ENCODE measurements at regions not wholly inside any gene's neighbourhood (a gene's known extent, or its start where the extent isn't known, plus 50 kb on each side); places are given as distances from the start of the nearest gene placed in this dataset.
A peak's percentile ranks its signal among the peaks of the same experiment; 100 is the strongest.
"Not testable (repeated sequence)": the region's sequence is repeated elsewhere in the genome, so short reads cannot be mapped to it uniquely, and the experiment has no call there.

GRCh38 chr9:134571326-134571931 lies 70.2 kb upstream of the COL5A1 start:
- DNase-seq (ENCODE audit: insufficient read length, low spot score) (no peak), FAIRE-seq (no peak)
- no peak for TF ChIP-seq POLR2A (IDR thresholded peaks at IDR 0.05; ENCODE audit: low read depth, low read length)

DNA sequence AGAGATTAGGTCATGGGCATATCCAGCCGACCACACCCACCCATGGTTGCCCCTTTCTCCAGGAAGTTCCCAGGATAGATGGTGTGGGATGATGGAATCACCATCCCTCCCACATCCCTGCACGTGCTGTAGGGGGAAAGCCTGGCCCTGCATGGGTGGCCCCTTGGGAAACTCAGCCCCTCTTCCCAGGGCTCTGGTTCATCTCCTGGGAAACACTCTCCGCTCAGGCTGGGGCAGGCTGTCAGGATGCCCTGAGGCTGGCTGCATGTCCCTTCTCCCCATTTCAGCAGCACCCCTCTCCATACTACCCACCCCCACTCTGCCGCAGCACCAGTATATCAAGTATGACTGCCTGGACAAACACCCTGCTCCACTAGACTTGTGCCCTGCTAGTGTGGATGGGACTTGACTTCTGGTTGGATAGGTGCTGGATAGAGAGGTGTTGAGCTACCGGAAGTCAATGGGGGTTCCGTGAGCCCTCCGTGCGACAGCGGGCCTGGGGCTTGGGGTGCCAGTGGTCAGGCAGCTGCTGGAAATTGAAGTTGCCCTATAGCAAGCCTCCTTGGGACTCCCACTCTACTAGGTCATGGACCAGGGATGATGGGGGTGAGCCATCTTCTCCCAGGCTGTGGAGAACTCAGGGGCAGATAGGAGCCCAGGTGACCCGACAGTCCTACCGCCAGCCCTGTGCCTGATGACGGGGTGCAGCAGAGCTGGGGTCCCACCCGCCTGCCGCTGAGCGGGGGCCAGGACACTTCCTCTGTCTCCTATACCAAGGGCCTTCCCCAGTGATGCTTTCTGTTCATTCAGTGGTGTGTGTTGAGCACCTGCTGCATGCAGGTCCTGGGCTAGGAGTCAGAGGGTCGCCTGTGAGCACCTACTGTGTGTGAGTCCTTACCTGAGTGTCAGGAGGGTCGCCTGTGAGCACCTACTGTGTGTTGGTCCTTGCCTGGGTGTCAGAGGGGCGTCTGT lies 69.4 kb upstream of the COL5A1 start:
- FAIRE-seq (no peak), DNase-seq (ENCODE audit: insufficient read length, low spot score) (no peak)

DNA sequence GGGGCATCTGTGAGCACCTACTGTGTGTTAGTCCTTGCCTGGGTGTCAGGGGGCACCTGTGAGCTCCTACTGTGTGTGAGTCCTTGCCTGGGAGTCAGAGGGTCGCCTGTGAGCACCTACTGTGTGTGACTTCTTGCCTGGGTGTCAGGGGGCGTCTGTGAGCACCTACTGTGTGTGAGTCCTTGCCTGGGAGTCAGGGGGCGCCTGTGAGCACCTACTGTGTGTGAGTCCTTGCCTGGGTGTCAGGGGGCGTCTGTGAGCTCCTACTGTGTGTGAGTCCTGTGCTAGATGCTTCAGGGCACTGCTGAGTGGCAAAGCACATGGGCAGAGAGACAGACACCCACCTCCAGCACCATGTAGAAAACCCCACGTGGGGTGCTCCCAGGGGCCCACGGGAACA lies 66.9 kb upstream of the COL5A1 start:
- DNase-seq (ENCODE audit: insufficient read length, low spot score); FAIRE-seq: not testable (repeated sequence)

More for the DNA sequence above, 69.4 kb upstream of the COL5A1 start:
- no peak for TF ChIP-seq POLR2A (IDR thresholded peaks at IDR 0.05; ENCODE audit: low read depth, low read length)

- TF ChIP-seq POLR2A (IDR thresholded peaks at IDR 0.05; ENCODE audit: low read depth, low read length), result no peak
- no peak for FAIRE-seq
- DNase-seq (ENCODE audit: insufficient read length, low spot score), result no peak
Observed at GRCh38 chr9:134575103-134575900, 66.3 kb upstream of the COL5A1 start.

GRCh38 chr9:134575901-134576176 lies 65.8 kb upstream of the COL5A1 start:
- no peak for FAIRE-seq
- TF ChIP-seq POLR2A (IDR thresholded peaks at IDR 0.05; ENCODE audit: low read depth, low read length), result no peak
- no peak for DNase-seq (ENCODE audit: insufficient read length, low spot score)

DNA sequence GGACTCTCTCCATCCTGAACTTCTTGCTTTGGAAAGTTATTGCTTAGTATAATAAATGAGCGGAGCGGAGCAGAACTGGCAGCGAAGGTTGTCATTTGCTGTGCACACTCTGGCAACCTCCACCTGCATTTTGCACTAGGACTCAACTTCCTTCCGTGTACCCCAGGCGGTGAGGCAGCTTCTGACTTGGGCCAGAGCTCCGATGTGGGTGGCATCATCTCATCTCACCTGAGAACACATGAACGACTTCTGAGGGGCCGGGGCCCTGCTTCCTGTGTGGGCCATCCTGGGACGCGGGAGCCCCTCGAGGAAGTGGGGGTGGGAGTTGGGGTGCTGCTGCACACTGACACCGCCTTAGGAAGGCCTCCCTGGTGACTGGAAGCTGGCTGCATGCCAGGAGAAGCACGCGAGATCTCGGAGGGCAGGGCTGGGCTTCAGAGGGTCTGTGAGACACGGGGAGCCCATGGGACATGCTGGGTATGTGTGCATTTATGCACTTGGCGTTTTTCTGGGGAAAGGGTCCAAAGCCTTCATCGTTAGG lies 56.5 kb upstream of the COL5A1 start:
- FAIRE-seq (no peak), DNase-seq (ENCODE audit: insufficient read length, low spot score) (no peak)
- TF ChIP-seq POLR2A (IDR thresholded peaks at IDR 0.05; ENCODE audit: low read depth, low read length), result no peak

- DNase-seq (ENCODE audit: insufficient read length, low spot score) (peak; percentile 98), FAIRE-seq (peak; percentile 71)
- no peak for TF ChIP-seq POLR2A (IDR thresholded peaks at IDR 0.05; ENCODE audit: low read depth, low read length)
Observed at GRCh38 chr9:134585746-134586706, 55.6 kb upstream of the COL5A1 start.

DNA sequence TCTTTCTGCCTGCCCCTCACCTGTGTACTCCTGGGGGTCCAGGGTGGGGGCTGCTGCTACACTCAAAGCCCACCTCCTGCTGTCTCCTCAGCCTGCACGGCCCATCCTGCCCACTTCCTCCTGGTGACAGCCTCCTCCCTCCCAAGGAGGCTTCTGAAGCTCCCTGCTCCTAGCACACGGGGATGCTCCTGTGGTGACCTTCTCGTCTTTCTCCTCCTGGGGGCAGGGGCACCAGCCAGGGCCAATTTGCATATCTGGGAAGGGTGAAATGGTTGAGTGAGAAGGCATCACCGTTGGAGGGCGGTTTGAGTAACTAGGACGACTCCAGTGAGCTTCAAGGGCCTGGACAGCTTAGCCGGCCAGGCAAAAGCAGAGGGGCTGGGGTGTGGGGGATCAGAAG lies 51.9 kb upstream of the COL5A1 start:
- no peak for TF ChIP-seq POLR2A (IDR thresholded peaks at IDR 0.05; ENCODE audit: low read depth, low read length)
- no peak for FAIRE-seq
- no peak for DNase-seq (ENCODE audit: insufficient read length, low spot score)

- no peak for DNase-seq (ENCODE audit: insufficient read length, low spot score)
Observed at GRCh38 chr9:134590240-134591081, 51.1 kb upstream of the COL5A1 start.

GRCh38 chr9:134591082-134591571 lies 50.5 kb upstream of the COL5A1 start:
- DNase-seq (ENCODE audit: insufficient read length, low spot score), result no peak
- peak; percentile 16; the same call in 1 of the 2 replicates for TF ChIP-seq POLR2A (IDR thresholded peaks at IDR 0.05; ENCODE audit: low read depth, low read length)
- no peak for FAIRE-seq

More at GRCh38 chr9:134590240-134591081, 51.1 kb upstream of the COL5A1 start:
- no peak for FAIRE-seq
- TF ChIP-seq POLR2A (IDR thresholded peaks at IDR 0.05; ENCODE audit: low read depth, low read length), result no peak

- TF ChIP-seq POLR2A (IDR thresholded peaks at IDR 0.05; ENCODE audit: low read depth, low read length), result no peak
- FAIRE-seq (no peak), DNase-seq (ENCODE audit: insufficient read length, low spot score) (no peak)
Observed at GRCh38 chr9:134591573-134591981, 50.0 kb upstream of the COL5A1 start.

Data from H54 (cell line).